ENCODE measurements at regions not wholly inside any gene's neighbourhood (a gene's known extent, or its start where the extent isn't known, plus 50 kb on each side); places are given as distances from the start of the nearest gene placed in this dataset.
A peak's percentile ranks its signal among the peaks of the same experiment; 100 is the strongest.

GRCh38 chr12:4856596-4856995 is 53.1 kb upstream of the KCNA1 start:
- no peak for DNase-seq (ENCODE audit: low read depth)
- no peak overlapping the region for H3K4me3 ChIP-seq (ENCODE audit: low read depth, low read length)
- TF ChIP-seq CTCF (IDR thresholded peaks at IDR 0.05; ENCODE audit: insufficient read depth, low read length) = no peak

- peak; percentile 71 for DNase-seq (ENCODE audit: low read depth)
- peak; percentile 99 for TF ChIP-seq CTCF (IDR thresholded peaks at IDR 0.05; ENCODE audit: insufficient read depth, low read length)
- H3K4me3 ChIP-seq (ENCODE audit: low read depth, low read length) = no peak overlapping the region
These were observed 52.0 kb upstream of the KCNA1 start for GRCh38 chr12:4857472-4858291.

DNA sequence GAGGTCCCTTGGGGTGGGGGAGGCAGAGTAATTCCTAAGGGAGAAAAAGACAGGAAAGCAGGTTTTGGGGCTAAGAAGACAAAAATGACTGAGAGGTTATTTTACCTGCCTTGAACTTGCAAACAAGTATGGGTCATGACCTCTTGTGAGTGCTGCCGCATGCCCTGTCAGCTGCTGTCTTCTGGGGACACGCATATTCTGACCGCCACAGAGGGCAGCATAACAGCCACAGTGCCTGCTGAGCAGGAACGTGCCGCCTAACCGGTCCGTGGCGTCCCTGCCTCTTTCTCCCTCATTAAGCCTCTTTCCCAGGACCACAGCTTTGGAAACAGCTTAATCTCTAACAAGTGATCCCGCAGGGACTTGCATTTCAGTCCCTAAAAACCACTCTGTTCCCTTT is 51.3 kb upstream of the KCNA1 start:
- no peak for TF ChIP-seq CTCF (IDR thresholded peaks at IDR 0.05; ENCODE audit: insufficient read depth, low read length)
- H3K4me3 ChIP-seq (ENCODE audit: low read depth, low read length) = no peak overlapping the region
- no peak for DNase-seq (ENCODE audit: low read depth)

DNA sequence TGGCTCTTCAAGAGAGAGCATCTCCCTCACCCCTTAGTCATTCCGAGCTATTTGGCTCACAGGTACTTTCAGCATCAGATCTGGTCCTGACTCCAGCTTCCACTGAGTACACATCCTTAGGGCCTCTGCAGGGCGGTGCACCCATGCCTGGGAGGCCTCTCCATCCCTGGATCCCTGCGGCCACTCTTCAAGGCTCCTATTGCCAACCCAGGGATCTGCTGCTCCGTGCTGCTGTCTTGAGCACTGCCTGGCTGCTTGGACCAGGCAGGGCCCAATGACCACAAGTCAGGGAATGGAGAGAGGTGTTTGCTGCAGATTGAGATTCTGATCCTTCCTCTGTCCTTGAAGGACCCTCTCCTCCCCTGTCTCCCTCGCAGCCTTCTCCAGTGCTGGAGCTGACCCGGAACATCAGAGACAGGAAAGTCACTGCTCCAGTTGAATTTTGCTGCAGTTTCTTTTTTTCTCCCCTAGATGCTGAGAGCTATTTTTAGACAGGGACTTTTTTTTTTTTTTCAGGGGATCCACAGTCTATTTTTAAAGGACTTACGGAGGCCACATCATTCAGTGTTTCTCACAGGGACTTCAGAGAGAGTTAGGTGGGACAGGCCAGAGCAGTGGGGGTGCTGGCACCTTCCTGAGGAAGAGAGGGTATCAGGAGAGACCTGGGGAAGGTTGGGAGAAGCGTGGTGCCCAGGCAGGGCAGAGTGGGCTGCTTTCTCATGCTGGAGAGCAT is 50.1 kb upstream of the KCNA1 start:
- DNase-seq (ENCODE audit: low read depth) = no peak

More for the DNA sequence above, 50.1 kb upstream of the KCNA1 start:
- H3K4me3 ChIP-seq (ENCODE audit: low read depth, low read length) = no peak overlapping the region
- TF ChIP-seq CTCF (IDR thresholded peaks at IDR 0.05; ENCODE audit: insufficient read depth, low read length) = no peak

Measured in fibroblast of the aortic adventitia (primary cell).